ENCODE measurements at regions not wholly inside any gene's neighbourhood (a gene's known extent, or its start where the extent isn't known, plus 50 kb on each side); places are given as distances from the start of the nearest gene placed in this dataset.

DNA sequence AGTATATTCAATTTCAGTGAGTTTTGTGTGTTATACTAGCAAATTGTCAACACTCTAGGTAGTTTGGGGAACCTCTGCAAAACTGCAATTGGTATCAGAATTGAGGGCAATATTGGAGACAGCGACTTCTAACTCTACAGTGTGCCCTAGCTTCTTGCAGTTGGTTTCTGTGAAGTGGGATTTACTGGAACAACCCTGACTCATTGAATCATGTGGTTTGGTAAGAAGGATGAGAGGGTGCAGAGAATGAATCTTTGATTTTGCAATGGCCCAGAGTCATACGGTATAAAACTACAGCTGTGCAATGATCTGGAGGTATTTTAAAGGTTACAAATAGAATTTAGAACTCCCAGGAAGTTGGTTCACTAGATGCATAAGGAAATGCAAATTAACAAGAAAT is 129.1 kb upstream of the PPP1R3A start:
- TF ChIP-seq POLR2A (IDR thresholded peaks at IDR 0.05; ENCODE audit: low read depth, low read length) (no peak), TAF1 (IDR thresholded peaks at IDR 0.05; ENCODE audit: low read depth, low read length) (no peak), POLR2AphosphoS5 (IDR thresholded peaks at IDR 0.05; ENCODE audit: low read depth, low read length) (no peak), SPI1 (IDR thresholded peaks at IDR 0.05; ENCODE audit: low read depth, low read length) (no peak), POU2F2 (IDR thresholded peaks at IDR 0.05; ENCODE audit: low read depth, low read length) (no peak)

Measured in GM12891 (cell line).